A673 (cell line): ENCODE measurements at regions not wholly inside any gene's neighbourhood (a gene's known extent, or its start where the extent isn't known, plus 50 kb on each side); places are given as distances from the start of the nearest gene placed in this dataset.

Experiments used
- EZH2 ChIP-seq: fragments of 200-600 bp; sonication (generic); IDR thresholded peaks from 2 replicates; pipeline ENCODE4 v1.6.1; 2017; ENCODE audit warnings: borderline replicate concordance, low read depth, mild to moderate bottlenecking, mixed read lengths, antibody characterized with exemption, low read length; ENCODE audit not compliant: poor library complexity, severe bottlenecking
- TF ChIP-seq, protein P1 (sequence below): fragments of 300-800, 200-600 bp; sonication (generic); conservative IDR thresholded peaks from 2 replicates; pipeline ENCODE4 v1.5.1; 2017; ENCODE audit warnings: low read depth, mild to moderate bottlenecking, antibody characterized with exemption, low read length, moderate library complexity, mixed read lengths

DNA sequence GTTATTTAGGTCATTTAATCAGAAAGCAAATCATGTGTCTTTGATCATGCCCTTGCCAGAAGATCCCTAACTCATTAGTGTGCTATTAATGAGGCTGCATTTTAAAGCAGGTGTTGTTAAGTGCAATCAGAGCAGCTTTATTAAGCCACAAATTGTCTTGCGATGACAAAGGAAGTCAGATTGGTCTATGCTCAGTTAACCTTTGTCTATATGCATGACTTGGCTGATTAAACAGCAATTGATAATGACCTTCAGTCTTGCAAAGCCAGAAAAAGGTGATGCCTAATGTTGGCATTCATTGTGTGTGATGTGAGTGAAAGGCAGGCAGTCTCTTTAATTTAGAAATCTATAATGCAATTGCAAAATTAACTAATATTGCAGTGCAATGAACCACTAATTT lies 166.9 kb downstream of the RND3 start:
- TF ChIP-seq, protein P1, sequence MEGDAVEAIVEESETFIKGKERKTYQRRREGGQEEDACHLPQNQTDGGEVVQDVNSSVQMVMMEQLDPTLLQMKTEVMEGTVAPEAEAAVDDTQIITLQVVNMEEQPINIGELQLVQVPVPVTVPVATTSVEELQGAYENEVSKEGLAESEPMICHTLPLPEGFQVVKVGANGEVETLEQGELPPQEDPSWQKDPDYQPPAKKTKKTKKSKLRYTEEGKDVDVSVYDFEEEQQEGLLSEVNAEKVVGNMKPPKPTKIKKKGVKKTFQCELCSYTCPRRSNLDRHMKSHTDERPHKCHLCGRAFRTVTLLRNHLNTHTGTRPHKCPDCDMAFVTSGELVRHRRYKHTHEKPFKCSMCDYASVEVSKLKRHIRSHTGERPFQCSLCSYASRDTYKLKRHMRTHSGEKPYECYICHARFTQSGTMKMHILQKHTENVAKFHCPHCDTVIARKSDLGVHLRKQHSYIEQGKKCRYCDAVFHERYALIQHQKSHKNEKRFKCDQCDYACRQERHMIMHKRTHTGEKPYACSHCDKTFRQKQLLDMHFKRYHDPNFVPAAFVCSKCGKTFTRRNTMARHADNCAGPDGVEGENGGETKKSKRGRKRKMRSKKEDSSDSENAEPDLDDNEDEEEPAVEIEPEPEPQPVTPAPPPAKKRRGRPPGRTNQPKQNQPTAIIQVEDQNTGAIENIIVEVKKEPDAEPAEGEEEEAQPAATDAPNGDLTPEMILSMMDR: no peak
- no peak for TF ChIP-seq EZH2
